GM18508 (cell line): ENCODE measurements at regions not wholly inside any gene's neighbourhood (a gene's known extent, or its start where the extent isn't known, plus 50 kb on each side); places are given as distances from the start of the nearest gene placed in this dataset.

Source experiments
- ATAC-seq: cut with Tn5 transposase; IDR thresholded peaks from one replicate; pipeline ENCODE4 v1.9.1; 2021; ENCODE audit warnings: moderate number of reproducible peaks; ENCODE audit not compliant: insufficient read depth, unreplicated experiment

DNA sequence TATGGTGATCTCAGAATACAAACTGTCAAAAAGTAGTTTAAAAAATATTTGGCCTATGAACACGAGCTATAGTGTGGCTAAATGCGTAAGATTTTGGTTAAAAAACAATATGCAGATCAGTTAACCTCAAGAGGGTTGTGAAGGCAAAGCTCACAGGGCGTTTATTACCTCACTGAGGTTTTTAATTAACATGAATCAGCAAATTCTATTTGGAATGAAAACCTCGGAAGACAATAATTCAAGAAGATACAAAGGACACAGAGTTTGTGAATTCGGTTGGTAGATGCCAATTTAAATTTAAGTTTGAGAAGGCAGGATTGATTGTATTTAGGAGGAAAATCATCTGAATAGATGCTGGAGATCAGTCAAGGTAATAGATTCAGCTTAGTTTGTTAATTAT lies 1434.6 kb downstream of the C4orf33 start:
- ATAC-seq: no peak

DNA sequence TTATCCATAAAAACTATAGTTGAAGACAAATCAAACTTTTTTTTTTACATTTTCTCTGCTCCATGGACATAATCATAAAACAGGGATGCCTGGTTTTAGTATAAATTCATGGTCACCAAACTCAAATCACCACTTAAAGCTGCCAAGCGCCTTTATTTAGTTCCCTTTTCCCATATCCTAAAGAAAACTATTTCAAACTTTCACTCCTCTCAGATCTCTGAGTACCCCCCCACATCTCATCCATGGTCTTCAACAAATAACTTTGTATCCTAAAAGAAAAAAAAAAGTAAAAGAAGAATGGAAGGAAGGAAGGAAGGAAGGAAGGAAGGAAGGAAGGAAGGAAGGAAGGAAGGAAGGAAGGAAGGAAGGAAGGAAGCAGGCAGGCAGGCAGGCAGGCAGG lies 1438.7 kb downstream of the C4orf33 start:
- no peak for ATAC-seq

DNA sequence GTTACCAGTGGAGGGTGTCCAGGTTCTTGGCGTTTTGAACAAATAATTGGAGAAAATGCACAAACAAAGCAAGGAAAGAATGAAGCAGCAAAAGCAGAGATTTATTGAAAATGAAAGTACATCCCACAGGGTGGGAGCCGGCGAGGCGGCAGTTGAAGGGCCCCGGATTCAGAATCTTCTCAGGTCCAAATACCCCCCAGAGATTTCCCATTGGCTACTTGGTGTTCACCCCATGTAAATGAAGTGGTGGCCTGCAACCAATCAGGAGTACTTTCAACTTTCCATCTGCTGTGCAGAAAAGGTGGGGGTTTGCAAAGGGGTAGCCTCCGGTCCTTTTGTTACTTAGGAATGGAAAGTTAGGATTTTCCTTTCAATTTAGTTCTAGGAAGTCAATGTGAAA lies 1447.0 kb downstream of the C4orf33 start:
- ATAC-seq: no peak

- no peak for ATAC-seq
Measured at GRCh38 chr4:130545171-130545570, 1449.2 kb downstream of the C4orf33 start.

GRCh38 chr4:130545596-130545995 lies 1449.6 kb downstream of the C4orf33 start:
- ATAC-seq: no peak

DNA sequence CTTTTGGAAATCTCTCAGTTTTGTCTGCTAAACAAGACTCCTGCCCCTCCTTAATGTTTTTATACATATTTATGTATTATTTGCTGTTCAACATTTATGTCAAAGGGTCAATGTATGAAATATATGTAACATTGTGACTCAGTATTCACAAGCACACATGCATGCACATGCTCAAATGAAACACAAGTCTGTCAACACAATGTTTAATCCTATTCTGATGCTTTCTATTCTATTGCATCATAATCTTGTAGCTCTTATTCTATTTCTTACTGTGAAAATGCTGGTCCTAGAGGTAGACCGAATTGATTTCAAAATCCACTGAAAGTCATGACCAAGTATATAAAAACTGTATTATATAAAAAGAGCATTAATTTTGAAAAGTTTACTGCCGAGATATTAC lies 1463.3 kb downstream of the C4orf33 start:
- no peak for ATAC-seq

GRCh38 chr4:130563185-130563888 lies 1467.4 kb downstream of the C4orf33 start:
- no peak for ATAC-seq

- ATAC-seq: no peak
Measured at GRCh38 chr4:130563889-130564418, 1468.0 kb downstream of the C4orf33 start.

- ATAC-seq: no peak
Measured at GRCh38 chr4:130568746-130569145, 1472.8 kb downstream of the C4orf33 start.

DNA sequence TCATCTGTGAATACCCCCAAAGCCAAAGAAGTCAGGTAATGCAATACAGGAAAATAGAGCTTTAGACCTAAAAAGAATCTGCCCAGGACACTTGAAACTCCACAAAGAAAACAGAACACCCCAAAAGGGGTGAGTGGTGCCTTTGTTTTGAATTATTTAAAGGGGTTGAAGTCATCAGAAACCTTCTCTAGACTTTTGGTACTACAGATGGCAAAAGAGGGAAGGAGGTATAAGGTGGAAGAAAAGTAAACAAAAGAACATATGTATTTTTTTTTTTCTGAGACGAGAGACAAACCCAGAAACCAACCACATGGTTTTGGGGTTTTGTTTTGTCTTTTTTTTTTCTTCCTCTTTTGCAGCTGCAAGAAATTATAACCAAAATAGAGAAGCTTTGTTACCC lies 1477.8 kb downstream of the C4orf33 start:
- ATAC-seq: no peak

- no peak for ATAC-seq
Measured at GRCh38 chr4:130574215-130574614, 1478.3 kb downstream of the C4orf33 start.

- ATAC-seq: no peak
Measured at GRCh38 chr4:130576218-130576617, 1480.3 kb downstream of the C4orf33 start.

DNA sequence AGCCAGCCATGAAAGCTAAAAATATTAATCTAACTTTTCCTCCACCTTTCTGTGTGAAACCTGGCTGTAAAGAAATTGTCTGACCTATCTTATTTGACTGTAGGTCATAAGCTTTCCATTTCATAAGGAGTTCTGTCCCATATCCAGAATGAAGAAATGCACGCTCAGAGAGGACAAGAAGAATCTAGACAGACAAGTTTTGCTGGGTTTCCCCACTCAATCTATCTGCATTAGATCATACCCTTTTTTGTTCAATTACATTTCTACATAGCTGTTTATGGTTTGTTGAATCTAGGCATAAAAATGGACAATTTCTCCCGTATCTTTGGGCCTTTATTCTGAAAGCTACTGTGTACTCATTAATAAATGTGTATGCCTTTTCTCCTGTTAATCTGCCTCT lies 1495.1 kb downstream of the C4orf33 start:
- ATAC-seq: no peak

DNA sequence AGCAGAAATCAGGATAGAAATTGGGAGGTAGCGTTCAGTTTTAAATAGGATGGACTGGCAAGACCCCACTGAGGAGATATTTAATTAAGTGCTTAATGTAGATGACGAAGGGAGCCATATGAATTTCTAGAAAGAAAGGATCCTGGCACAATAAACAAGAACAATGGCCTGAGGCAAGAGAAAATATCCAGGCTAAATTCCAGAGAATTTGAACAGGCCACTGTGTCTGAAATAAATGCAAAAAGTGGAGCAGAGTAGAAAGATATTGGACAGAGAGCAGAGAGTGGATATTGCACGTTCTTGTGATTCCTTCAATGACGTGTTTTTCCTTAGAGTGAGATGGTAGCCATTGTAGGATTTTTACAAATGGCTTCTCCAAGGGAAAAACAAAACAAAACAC lies 1504.8 kb downstream of the C4orf33 start:
- ATAC-seq: no peak

GRCh38 chr4:130603043-130603442 lies 1507.1 kb downstream of the C4orf33 start:
- ATAC-seq: no peak

GRCh38 chr4:130608121-130608520 lies 1512.2 kb downstream of the C4orf33 start:
- ATAC-seq: no peak

GRCh38 chr4:130628531-130628930 lies 1532.6 kb downstream of the C4orf33 start:
- ATAC-seq: no peak

DNA sequence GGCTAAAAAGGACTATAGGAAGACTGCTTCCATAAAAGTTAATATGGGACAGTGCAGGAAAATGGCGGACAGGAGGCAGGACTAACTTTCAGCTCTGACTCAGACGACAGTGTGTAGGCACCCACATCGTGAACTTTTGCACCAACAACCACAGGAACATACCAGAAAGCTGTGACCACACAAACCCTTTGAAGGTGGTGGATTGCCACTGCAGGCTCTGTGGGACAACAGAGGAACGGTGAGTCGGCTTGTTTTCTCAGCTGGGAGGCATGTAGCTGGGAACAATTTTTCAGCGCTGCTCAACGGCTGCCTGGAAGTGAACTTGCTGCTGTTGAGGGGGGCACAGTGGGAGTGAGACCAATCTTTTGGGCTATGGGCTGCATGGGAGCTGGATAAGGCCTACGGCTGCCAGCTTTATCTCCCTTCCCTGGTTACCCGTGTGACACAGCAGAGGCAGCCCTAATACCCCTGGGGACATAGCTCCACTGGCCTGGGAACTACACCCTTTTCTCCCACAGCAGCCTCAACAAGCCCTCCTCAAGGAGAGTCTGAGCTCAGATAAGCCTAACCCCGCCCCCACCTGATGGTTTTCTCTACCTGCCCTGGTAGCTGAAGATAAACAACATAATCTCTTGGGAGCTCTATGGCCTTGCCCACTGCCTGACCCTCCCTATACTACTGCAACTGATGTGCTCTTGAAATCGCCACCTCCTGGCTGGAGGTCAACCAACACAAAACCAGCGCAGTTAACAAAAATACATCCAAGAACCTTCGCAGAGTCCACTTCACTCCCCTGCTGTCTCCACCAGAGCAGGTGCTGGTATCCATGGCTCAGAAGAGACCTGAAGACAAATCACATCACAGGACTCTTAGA lies 1537.0 kb downstream of the C4orf33 start:
- no peak for ATAC-seq

GRCh38 chr4:130636486-130636885 lies 1540.5 kb downstream of the C4orf33 start:
- no peak for ATAC-seq

DNA sequence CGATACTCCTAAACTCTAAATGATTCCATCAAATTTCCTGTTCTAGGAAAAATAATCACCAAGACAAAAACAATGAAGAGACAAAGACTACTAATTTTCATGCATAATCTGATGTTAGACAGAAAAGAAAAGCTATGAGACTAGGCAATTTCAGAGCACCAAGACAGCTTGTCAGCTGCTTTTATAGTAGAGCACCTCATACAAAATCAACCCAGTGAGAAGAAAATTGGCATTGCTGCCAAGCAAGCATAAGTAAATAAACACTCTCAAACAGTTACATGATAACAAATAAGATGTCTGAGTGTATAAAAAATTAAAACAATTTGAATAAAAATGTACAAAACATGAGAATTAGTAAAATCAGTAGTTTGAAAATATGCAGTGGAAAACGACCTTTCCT lies 1544.6 kb downstream of the C4orf33 start:
- ATAC-seq: no peak

GRCh38 chr4:130646886-130647285 lies 1550.9 kb downstream of the C4orf33 start:
- ATAC-seq: no peak
